H9 (cell line): ENCODE measurements at regions not wholly inside any gene's neighbourhood (a gene's known extent, or its start where the extent isn't known, plus 50 kb on each side); places are given as distances from the start of the nearest gene placed in this dataset.

Source experiments
- DNase-seq: peaks from one replicate; pipeline ENCODE4 v3.0.0-alpha.2; 2017
- H2AFZ ChIP-seq: one replicate; pipeline ENCODE4 v1.6.1; 2013; ENCODE audit warnings: mild to moderate bottlenecking, low read length, control low read depth, moderate library complexity
- H2AK5ac ChIP-seq: 2 replicates; pipeline ENCODE4 v1.6.1; 2013; ENCODE audit warnings: low read length, control low read depth, mixed read lengths; ENCODE audit not compliant: insufficient read length
- H2BK120ac ChIP-seq: one replicate; pipeline ENCODE4 v1.6.1; 2013; ENCODE audit warnings: low read depth, mild to moderate bottlenecking, low read length, control low read depth, inconsistent platforms; ENCODE audit not compliant: poor library complexity, severe bottlenecking
- H2BK12ac ChIP-seq: 2 replicates; pipeline ENCODE4 v1.6.1; 2013; ENCODE audit warnings: low read length, control low read depth, mixed read lengths, low read depth; ENCODE audit not compliant: insufficient read length
- H2BK15ac ChIP-seq: 2 replicates; pipeline ENCODE4 v1.6.1; 2013; ENCODE audit warnings: low read depth, low read length, control low read depth
- H2BK20ac ChIP-seq: one replicate; pipeline ENCODE4 v1.6.1; 2013; ENCODE audit warnings: low read depth, mild to moderate bottlenecking, low read length, control low read depth, inconsistent platforms; ENCODE audit not compliant: poor library complexity, severe bottlenecking
- H2BK5ac ChIP-seq: 2 replicates; pipeline ENCODE4 v1.6.1; 2013; ENCODE audit warnings: low read length, control low read depth, mixed read lengths; ENCODE audit not compliant: insufficient read length
- H3K14ac ChIP-seq: 2 replicates; pipeline ENCODE4 v1.6.1; 2013; ENCODE audit warnings: low read length, control low read depth; ENCODE audit not compliant: insufficient read depth
- H3K18ac ChIP-seq: 2 replicates; pipeline ENCODE4 v1.6.1; 2013; ENCODE audit warnings: low read depth, mild to moderate bottlenecking, mixed read lengths, low read length, control low read depth; ENCODE audit not compliant: insufficient read length
- H3K23ac ChIP-seq: 2 replicates; pipeline ENCODE4 v1.6.1; 2013; ENCODE audit warnings: low read length, control low read depth, mixed read lengths, low read depth; ENCODE audit not compliant: insufficient read length
- H3K23me2 ChIP-seq: 2 replicates; pipeline ENCODE4 v1.6.1; 2013; ENCODE audit warnings: low read depth, mild to moderate bottlenecking, mixed read lengths, low read length, control low read depth; ENCODE audit not compliant: insufficient read length, poor library complexity, severe bottlenecking
- H3K27ac ChIP-seq: 2 replicates; pipeline ENCODE4 v1.5.1; 2013; ENCODE audit warnings: low read length, control low read depth, mixed read lengths, low read depth; ENCODE audit not compliant: insufficient read length
- H3K27me3 ChIP-seq: 2 replicates; pipeline ENCODE4 v1.6.1; 2013; ENCODE audit warnings: low read length, control low read depth, inconsistent platforms; ENCODE audit not compliant: insufficient read depth
- H3K4ac ChIP-seq: 2 replicates; pipeline ENCODE4 v1.6.1; 2013; ENCODE audit warnings: low read depth, mild to moderate bottlenecking, control low read depth, inconsistent platforms, low read length, moderate library complexity
- H3K4me1 ChIP-seq: 2 replicates; pipeline ENCODE4 v1.6.1; 2013; ENCODE audit warnings: low read length, control low read depth, inconsistent platforms; ENCODE audit not compliant: insufficient read depth
- H3K4me2 ChIP-seq: 2 replicates; pipeline ENCODE4 v1.6.1; 2013; ENCODE audit warnings: low read length, control low read depth, mixed read lengths; ENCODE audit not compliant: insufficient read length, insufficient read depth
- H3K56ac ChIP-seq: 2 replicates; pipeline ENCODE4 v1.6.1; 2013; ENCODE audit warnings: low read depth, mild to moderate bottlenecking, mixed read lengths, low read length, control low read depth; ENCODE audit not compliant: insufficient read length
- H3K79me1 ChIP-seq: 2 replicates; pipeline ENCODE4 v1.6.1; 2013; ENCODE audit warnings: low read depth, mild to moderate bottlenecking, moderate library complexity, low read length, control low read depth, inconsistent platforms; ENCODE audit not compliant: insufficient read depth, poor library complexity, severe bottlenecking
- H3K79me2 ChIP-seq: 2 replicates; pipeline ENCODE4 v1.6.1; 2013; ENCODE audit warnings: low read length, control low read depth, inconsistent platforms; ENCODE audit not compliant: insufficient read depth
- H3K9ac ChIP-seq: 2 replicates; pipeline ENCODE4 v1.6.1; 2013; ENCODE audit warnings: low read length, control low read depth, mixed read lengths; ENCODE audit not compliant: insufficient read length; ENCODE audit errors: extremely low read depth
- H3K9me3 ChIP-seq: one replicate; pipeline ENCODE4 v1.6.1; 2013; ENCODE audit warnings: low read depth, low read length, inconsistent platforms; ENCODE audit not compliant: control insufficient read depth
- H3T11ph ChIP-seq: one replicate; pipeline ENCODE4 v1.6.1; 2013; ENCODE audit warnings: mild to moderate bottlenecking, low read length, control low read depth, inconsistent platforms
- H4K20me1 ChIP-seq: one replicate; pipeline ENCODE4 v1.6.1; 2013; ENCODE audit not compliant: control insufficient read depth, insufficient read length, insufficient read depth
- H4K5ac ChIP-seq: 2 replicates; pipeline ENCODE4 v1.6.1; 2013; ENCODE audit warnings: low read depth, mild to moderate bottlenecking, mixed read lengths, low read length, control low read depth; ENCODE audit not compliant: insufficient read length
- H4K8ac ChIP-seq: replicated peaks from 2 replicates; pipeline ENCODE4 v1.6.1; 2013; ENCODE audit warnings: low read length, control low read depth, mixed read lengths, low read depth; ENCODE audit not compliant: insufficient read length
- H4K91ac ChIP-seq: 2 replicates; pipeline ENCODE4 v1.6.1; 2013; ENCODE audit warnings: low read depth, mild to moderate bottlenecking, moderate library complexity, mixed read lengths, low read length, control low read depth; ENCODE audit not compliant: insufficient read length
- H3K27ac Mint-ChIP-seq, 3 experiments: 2 replicates in 2 of 3; 3 replicates in 1 of 3; pipeline ENCODE4 v1.8.0; 2020 to 2021; ENCODE audit warnings: mixed read lengths in 3 of 3, mild to moderate bottlenecking in 1 of 3, moderate library complexity in 1 of 3
- H3K27me3 Mint-ChIP-seq: 2 replicates; pipeline ENCODE4 v1.8.0; 2021; ENCODE audit warnings: low read depth, mild to moderate bottlenecking, moderate library complexity, mixed read lengths
- H3K36me3 Mint-ChIP-seq, 3 experiments: 2 replicates in 2 of 3; 3 replicates in 1 of 3; pipeline ENCODE4 v1.8.0; 2020 to 2021; ENCODE audit warnings: low read depth in 3 of 3, mixed read lengths in 3 of 3; ENCODE audit not compliant: insufficient read depth in 1 of 3
- H3K4me1 Mint-ChIP-seq, 2 experiments: 2 replicates each; pipeline ENCODE4 v1.8.0; 2020; ENCODE audit warnings: mixed read lengths in 2 of 2
- H3K4me3 Mint-ChIP-seq, 2 experiments: 2 replicates in 1 of 2; 3 replicates in 1 of 2; pipeline ENCODE4 v1.8.0; 2020 to 2021; ENCODE audit warnings: mild to moderate bottlenecking in 2 of 2, mixed read lengths in 2 of 2, moderate library complexity in 1 of 2
- H3K9me3 Mint-ChIP-seq, 2 experiments: 2 replicates in 1 of 2; 3 replicates in 1 of 2; pipeline ENCODE4 v1.8.0; 2020; ENCODE audit warnings: mild to moderate bottlenecking in 2 of 2, mixed read lengths in 2 of 2, moderate library complexity in 1 of 2
- WGBS: extraction: QIAGEN DNeasy Blood & Tissue Kit; methylation state at CpG from one replicate; pipeline ENCODE4 v1.1.7; 2013; ENCODE audit warnings: missing lambda C conversion rate, low lambda C conversion rate, mixed read lengths; ENCODE audit not compliant: insufficient read length; ENCODE audit errors: extremely low coverage; 5-methylcytosine and 5-hydroxymethylcytosine counted together
- TF ChIP-seq, protein P1 (sequence below): fragments of 200-600 bp; sonication (generic); conservative IDR thresholded peaks from 3 replicates; pipeline ENCODE4 v1.8.0; 2021; ENCODE audit warnings: antibody characterized with exemption, mild to moderate bottlenecking

DNA sequence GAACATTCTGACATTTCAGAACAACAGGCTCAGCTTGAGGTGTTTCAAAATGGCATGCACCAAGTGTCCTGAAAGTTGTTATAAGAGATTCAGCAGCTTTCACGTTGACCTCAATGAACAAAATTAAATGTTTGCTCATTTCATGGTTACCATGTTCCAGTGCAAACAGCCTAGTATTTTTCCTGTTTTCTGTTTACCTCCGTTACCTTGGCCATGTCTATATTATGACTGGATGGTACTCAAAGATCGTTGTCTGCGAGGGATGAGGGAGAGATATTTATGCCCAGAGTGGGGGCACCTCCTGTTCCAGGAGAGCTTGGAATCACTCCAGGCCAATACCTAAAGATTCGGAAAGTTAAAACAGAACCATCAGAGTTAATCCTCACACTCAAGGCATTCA, 83.8 kb upstream of the SASH1 start:
- Histone ChIP-seq H2AFZ (no peak overlapping the region), H3K4me2 (no peak overlapping the region)

More for the DNA sequence above, 83.8 kb upstream of the SASH1 start:
- Histone ChIP-seq H2BK20ac (no peak overlapping the region), H2BK120ac (no peak overlapping the region), H3K9ac (no peak overlapping the region), H4K5ac (no peak overlapping the region), H2BK15ac (no peak overlapping the region), H2BK5ac (no peak overlapping the region), H3K4ac (no peak overlapping the region), H3K27me3 (no peaks in the 10 kb centered on the region), H3K79me1 (no peaks in the 10 kb centered on the region), H4K91ac (no peak overlapping the region), H3K14ac (no peak overlapping the region), H4K8ac (no peak overlapping the region), H3K56ac (no peak overlapping the region), H3T11ph (no peak overlapping the region), H4K20me1 (no peaks in the 10 kb centered on the region), H3K23ac (no peak overlapping the region), H3K79me2 (no peaks in the 10 kb centered on the region), H2BK12ac (no peak overlapping the region), H3K18ac (no peak overlapping the region), H3K9me3 (no peaks in the 10 kb centered on the region), H2AK5ac (no peak overlapping the region), H3K23me2 (no peaks in the 10 kb centered on the region), H3K27ac (no peak overlapping the region), H3K4me1 (peaks cover 7% of the 10 kb centered on the region; the same call in 1 of the 2 replicates)
- H3K36me3 Mint-ChIP-seq: peaks cover 0 to 5% (median 0%) of the 10 kb centered on the region in 3 experiments; a peak in 1 of 7 replicates
- no peak for DNase-seq
- no peak overlapping the region for H3K27ac Mint-ChIP-seq
- H3K27me3 Mint-ChIP-seq: peaks cover 6% of the 10 kb centered on the region
- no peak overlapping the region for H3K4me3 Mint-ChIP-seq
- H3K4me1 Mint-ChIP-seq: peaks cover 30 to 31% of the 10 kb centered on the region in 2 experiments
- TF ChIP-seq, protein P1, sequence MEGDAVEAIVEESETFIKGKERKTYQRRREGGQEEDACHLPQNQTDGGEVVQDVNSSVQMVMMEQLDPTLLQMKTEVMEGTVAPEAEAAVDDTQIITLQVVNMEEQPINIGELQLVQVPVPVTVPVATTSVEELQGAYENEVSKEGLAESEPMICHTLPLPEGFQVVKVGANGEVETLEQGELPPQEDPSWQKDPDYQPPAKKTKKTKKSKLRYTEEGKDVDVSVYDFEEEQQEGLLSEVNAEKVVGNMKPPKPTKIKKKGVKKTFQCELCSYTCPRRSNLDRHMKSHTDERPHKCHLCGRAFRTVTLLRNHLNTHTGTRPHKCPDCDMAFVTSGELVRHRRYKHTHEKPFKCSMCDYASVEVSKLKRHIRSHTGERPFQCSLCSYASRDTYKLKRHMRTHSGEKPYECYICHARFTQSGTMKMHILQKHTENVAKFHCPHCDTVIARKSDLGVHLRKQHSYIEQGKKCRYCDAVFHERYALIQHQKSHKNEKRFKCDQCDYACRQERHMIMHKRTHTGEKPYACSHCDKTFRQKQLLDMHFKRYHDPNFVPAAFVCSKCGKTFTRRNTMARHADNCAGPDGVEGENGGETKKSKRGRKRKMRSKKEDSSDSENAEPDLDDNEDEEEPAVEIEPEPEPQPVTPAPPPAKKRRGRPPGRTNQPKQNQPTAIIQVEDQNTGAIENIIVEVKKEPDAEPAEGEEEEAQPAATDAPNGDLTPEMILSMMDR: no peak
- no CpG with 5 or more reads among the region's 5 CpGs for WGBS
- H3K9me3 Mint-ChIP-seq: peaks cover 0 to 7% of the 10 kb centered on the region in 2 experiments; a peak in 2 of 5 replicates
